NCI-H2081 treated with DMSO at 0.1 percent for 48 hours (cell line): ENCODE measurements at regions not wholly inside any gene's neighbourhood (a gene's known extent, or its start where the extent isn't known, plus 50 kb on each side); places are given as distances from the start of the nearest gene placed in this dataset.
"Not testable (repeated sequence)": the region's sequence is repeated elsewhere in the genome, so short reads cannot be mapped to it uniquely, and the experiment has no call there.

Experiments
- DNase-seq: peaks from one replicate; lab custom pipeline; 2025; lab: John Stamatoyannopoulos, UW

GRCh38 chr17:34474706-34475105, 104.7 kb upstream of the TMEM132E start:
- DNase-seq, result no peak

GRCh38 chr17:34472363-34472762, 107.0 kb upstream of the TMEM132E start:
- DNase-seq, result no peak

- not testable (repeated sequence) for DNase-seq
Measured at GRCh38 chr17:34471278-34471677, 108.1 kb upstream of the TMEM132E start.

- no peak for DNase-seq
Measured at GRCh38 chr17:34465789-34466188, 102.8 kb upstream of the CCL1 start.

- no peak for DNase-seq
Measured at GRCh38 chr17:34464812-34465211, 101.8 kb upstream of the CCL1 start.

GRCh38 chr17:34458266-34458665, 95.2 kb upstream of the CCL1 start:
- no peak for DNase-seq

- no peak for DNase-seq
Measured at GRCh38 chr17:34456121-34456520, 93.1 kb upstream of the CCL1 start.

- no peak for DNase-seq
Measured at GRCh38 chr17:34452769-34453168, 89.7 kb upstream of the CCL1 start.

GRCh38 chr17:34451313-34451712, 88.3 kb upstream of the CCL1 start:
- DNase-seq, result no peak

GRCh38 chr17:34447406-34447805, 84.4 kb upstream of the CCL1 start:
- DNase-seq, result no peak

- DNase-seq, result no peak
Measured at GRCh38 chr17:34445101-34445500, 82.1 kb upstream of the CCL1 start.

GRCh38 chr17:34443619-34444469, 80.8 kb upstream of the CCL1 start:
- DNase-seq, result no peak

- DNase-seq, result no peak
Measured at GRCh38 chr17:34442387-34443111, 79.5 kb upstream of the CCL1 start.

- DNase-seq, result no peak
Measured at GRCh38 chr17:34437188-34437587, 74.2 kb upstream of the CCL1 start.

- no peak for DNase-seq
Measured at GRCh38 chr17:34436607-34437006, 73.6 kb upstream of the CCL1 start.

- no peak for DNase-seq
Measured at GRCh38 chr17:34435182-34435928, 72.3 kb upstream of the CCL1 start.

- no peak for DNase-seq
Measured at GRCh38 chr17:34434052-34434451, 71.0 kb upstream of the CCL1 start.

GRCh38 chr17:34424814-34425491, 61.9 kb upstream of the CCL1 start:
- DNase-seq, result no peak

- DNase-seq, result no peak
Measured at GRCh38 chr17:34423978-34424813, 61.2 kb upstream of the CCL1 start.

GRCh38 chr17:34423315-34423714, 60.3 kb upstream of the CCL1 start:
- DNase-seq, result not testable (repeated sequence)

GRCh38 chr17:34420900-34421299, 57.9 kb upstream of the CCL1 start:
- DNase-seq, result no peak
